ENCODE measurements at regions not wholly inside any gene's neighbourhood (a gene's known extent, or its start where the extent isn't known, plus 50 kb on each side); places are given as distances from the start of the nearest gene placed in this dataset.
A peak's percentile ranks its signal among the peaks of the same experiment; 100 is the strongest.

DNA sequence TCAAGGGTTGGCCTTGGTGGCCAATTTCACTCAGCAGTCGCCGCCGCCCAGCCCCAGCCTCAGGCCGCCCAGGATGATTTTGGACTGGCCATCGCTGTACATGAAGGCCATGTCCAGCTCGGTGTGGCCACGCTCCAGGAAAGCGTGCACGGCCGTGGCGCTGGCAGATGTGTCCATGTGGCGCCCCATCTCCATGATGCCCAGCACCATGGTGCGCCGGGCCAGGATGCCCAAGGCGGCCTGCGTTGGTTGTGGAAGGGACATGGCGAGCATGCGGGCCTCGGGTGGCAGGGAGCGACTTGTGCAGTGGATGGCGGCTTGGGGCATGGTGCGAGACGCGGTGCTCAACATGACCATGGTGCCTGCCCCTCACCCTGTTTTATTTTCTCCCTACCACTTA is 55.4 kb downstream of the ZCCHC12 start:
- Histone ChIP-seq H3K36me3 (ENCODE audit: low read depth) (no peaks in the 10 kb centered on the region), H3K27ac (ENCODE audit: poor library complexity, severe bottlenecking) (no peak overlapping the region), H3K4me1 (ENCODE audit: insufficient read depth, poor library complexity, severe bottlenecking) (no peaks in the 10 kb centered on the region), H3K9me3 (ENCODE audit: severe bottlenecking) (no peaks in the 10 kb centered on the region), H3K27me3 (ENCODE audit: insufficient read depth, poor library complexity, severe bottlenecking) (no peaks in the 10 kb centered on the region), H3K4me3 (ENCODE audit: severe bottlenecking) (no peak overlapping the region)
- ATAC-seq (ENCODE audit: low read depth), result no peak
- DNase-seq (ENCODE audit: low spot score), result no peak
- TF ChIP-seq, protein P1, sequence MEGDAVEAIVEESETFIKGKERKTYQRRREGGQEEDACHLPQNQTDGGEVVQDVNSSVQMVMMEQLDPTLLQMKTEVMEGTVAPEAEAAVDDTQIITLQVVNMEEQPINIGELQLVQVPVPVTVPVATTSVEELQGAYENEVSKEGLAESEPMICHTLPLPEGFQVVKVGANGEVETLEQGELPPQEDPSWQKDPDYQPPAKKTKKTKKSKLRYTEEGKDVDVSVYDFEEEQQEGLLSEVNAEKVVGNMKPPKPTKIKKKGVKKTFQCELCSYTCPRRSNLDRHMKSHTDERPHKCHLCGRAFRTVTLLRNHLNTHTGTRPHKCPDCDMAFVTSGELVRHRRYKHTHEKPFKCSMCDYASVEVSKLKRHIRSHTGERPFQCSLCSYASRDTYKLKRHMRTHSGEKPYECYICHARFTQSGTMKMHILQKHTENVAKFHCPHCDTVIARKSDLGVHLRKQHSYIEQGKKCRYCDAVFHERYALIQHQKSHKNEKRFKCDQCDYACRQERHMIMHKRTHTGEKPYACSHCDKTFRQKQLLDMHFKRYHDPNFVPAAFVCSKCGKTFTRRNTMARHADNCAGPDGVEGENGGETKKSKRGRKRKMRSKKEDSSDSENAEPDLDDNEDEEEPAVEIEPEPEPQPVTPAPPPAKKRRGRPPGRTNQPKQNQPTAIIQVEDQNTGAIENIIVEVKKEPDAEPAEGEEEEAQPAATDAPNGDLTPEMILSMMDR (IDR thresholded peaks at IDR 0.05; ENCODE audit: poor library complexity, severe bottlenecking), result no peak

DNA sequence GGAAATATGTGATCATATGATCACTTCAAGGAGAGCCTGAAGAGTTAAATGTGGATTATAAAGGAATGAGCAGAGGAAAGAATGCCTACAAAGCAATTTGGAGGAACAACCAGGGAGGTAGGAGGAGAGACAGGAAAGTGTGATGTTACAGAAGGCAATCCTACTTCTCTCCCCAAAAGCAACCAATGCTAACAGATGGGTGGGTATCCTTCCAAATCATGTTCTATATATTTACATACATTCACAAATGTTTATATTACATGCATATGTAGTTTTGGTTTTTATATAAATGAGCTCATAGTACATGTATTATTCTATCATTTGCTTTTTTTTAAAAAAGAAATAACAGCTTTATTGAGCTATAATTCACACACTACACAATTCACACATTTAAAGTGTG is 56.0 kb downstream of the ZCCHC12 start:
- Histone ChIP-seq H3K36me3 (ENCODE audit: low read depth) (no peaks in the 10 kb centered on the region), H3K27me3 (ENCODE audit: insufficient read depth, poor library complexity, severe bottlenecking) (no peaks in the 10 kb centered on the region), H3K4me1 (ENCODE audit: insufficient read depth, poor library complexity, severe bottlenecking) (no peaks in the 10 kb centered on the region), H3K9me3 (ENCODE audit: severe bottlenecking) (no peaks in the 10 kb centered on the region), H3K4me3 (ENCODE audit: severe bottlenecking) (no peak overlapping the region), H3K27ac (ENCODE audit: poor library complexity, severe bottlenecking) (no peak overlapping the region)
- DNase-seq (ENCODE audit: low spot score) (no peak), ATAC-seq (ENCODE audit: low read depth) (no peak)
- TF ChIP-seq, protein P1 (IDR thresholded peaks at IDR 0.05; ENCODE audit: poor library complexity, severe bottlenecking), result no peak

DNA sequence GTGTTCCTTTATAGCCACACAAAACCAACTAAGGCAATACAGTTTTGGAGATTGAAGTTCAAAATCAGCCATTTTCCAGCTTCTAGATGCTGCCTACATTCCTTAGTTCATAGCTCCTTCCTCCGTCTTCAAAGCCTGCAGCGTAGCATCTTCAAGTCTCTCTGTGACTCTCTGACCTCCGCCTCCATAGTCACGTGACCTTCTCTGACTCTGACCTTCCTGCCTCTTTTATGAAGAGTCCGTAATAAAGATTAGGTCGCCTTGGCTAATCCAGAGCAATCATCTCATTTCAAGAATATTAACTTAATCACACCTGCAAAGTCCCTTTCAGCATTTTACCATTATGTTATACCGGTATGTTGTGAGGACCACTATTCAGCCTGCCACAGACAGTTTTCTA is 60.4 kb downstream of the ZCCHC12 start:
- H3K27ac ChIP-seq (ENCODE audit: poor library complexity, severe bottlenecking), result no peak overlapping the region

DNA sequence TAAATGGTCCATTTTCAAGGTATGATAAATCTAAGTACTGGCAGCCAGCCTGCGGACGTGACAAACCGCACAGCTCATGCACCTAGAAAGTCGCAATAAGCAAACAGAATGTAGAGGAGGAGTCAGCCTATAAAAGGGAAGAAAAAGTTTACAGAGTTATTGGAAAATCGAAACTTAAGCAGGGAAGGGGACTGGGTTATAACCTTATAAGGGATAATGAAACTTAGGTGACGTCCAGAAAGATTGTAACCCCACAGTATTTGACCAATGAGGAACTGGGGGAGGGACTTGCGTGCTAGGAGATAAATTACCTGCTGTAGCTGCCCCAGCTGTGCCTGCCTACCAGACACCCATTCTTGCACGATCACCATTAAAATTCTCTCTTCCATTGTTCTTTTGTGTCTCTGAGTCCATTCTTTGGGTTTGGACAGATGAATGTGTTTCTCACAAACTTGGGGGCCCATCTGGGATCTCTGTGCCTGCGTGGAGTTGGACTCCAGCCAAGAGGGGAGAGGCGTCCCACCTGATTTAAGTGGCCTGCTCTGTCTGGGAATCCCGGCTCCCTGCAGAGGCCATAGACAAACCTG is 61.0 kb downstream of the ZCCHC12 start:
- ATAC-seq (ENCODE audit: low read depth) (peak; percentile 77), DNase-seq (ENCODE audit: low spot score) (no peak)
- TF ChIP-seq, protein P1 (IDR thresholded peaks at IDR 0.05; ENCODE audit: poor library complexity, severe bottlenecking), result no peak

More for the DNA sequence above, 60.4 kb downstream of the ZCCHC12 start:
- TF ChIP-seq, protein P1 (IDR thresholded peaks at IDR 0.05; ENCODE audit: poor library complexity, severe bottlenecking), result no peak
- H3K4me1 ChIP-seq (ENCODE audit: insufficient read depth, poor library complexity, severe bottlenecking), result no peaks in the 10 kb centered on the region
- H3K9me3 ChIP-seq (ENCODE audit: severe bottlenecking), result no peaks in the 10 kb centered on the region
- H3K27me3 ChIP-seq (ENCODE audit: insufficient read depth, poor library complexity, severe bottlenecking), result no peaks in the 10 kb centered on the region
- no peak for DNase-seq (ENCODE audit: low spot score)
- no peaks in the 10 kb centered on the region for H3K36me3 ChIP-seq (ENCODE audit: low read depth)
- no peak overlapping the region for H3K4me3 ChIP-seq (ENCODE audit: severe bottlenecking)
- ATAC-seq (ENCODE audit: low read depth), result no peak

DNA sequence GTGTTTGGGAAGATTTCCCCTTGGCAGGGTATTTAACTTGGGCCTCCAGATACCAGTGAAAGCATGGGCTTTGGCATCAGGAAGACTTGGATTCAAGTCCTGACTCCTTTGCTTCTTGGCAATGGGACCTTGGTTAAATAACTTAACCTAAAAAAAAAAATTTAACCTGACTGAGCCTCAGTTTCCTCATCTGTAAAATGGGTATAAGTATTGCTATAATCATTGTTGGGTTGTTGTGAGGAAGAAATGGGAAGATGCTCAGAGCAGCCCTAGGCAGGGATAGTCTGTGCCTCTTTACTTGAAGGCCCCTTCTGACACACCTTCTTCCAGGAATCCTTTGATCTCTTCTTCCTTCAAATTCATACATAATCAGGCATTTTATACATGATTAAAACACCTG is 70.3 kb downstream of the ZCCHC12 start:
- DNase-seq (ENCODE audit: low spot score), result no peak
- H3K27me3 ChIP-seq (ENCODE audit: insufficient read depth, poor library complexity, severe bottlenecking), result no peaks in the 10 kb centered on the region
- TF ChIP-seq, protein P1 (IDR thresholded peaks at IDR 0.05; ENCODE audit: poor library complexity, severe bottlenecking), result no peak
- H3K36me3 ChIP-seq (ENCODE audit: low read depth), result no peaks in the 10 kb centered on the region
- no peak for ATAC-seq (ENCODE audit: low read depth)
- H3K4me1 ChIP-seq (ENCODE audit: insufficient read depth, poor library complexity, severe bottlenecking), result no peaks in the 10 kb centered on the region
- H3K9me3 ChIP-seq (ENCODE audit: severe bottlenecking), result no peaks in the 10 kb centered on the region
- H3K27ac ChIP-seq (ENCODE audit: poor library complexity, severe bottlenecking), result no peak overlapping the region
- no peak overlapping the region for H3K4me3 ChIP-seq (ENCODE audit: severe bottlenecking)

More for the DNA sequence above, 61.0 kb downstream of the ZCCHC12 start:
- H3K27ac ChIP-seq (ENCODE audit: poor library complexity, severe bottlenecking), result no peak overlapping the region
- no peaks in the 10 kb centered on the region for H3K4me1 ChIP-seq (ENCODE audit: insufficient read depth, poor library complexity, severe bottlenecking)
- peak overlapping the region; percentile 17 for H3K4me3 ChIP-seq (ENCODE audit: severe bottlenecking)
- no peaks in the 10 kb centered on the region for H3K9me3 ChIP-seq (ENCODE audit: severe bottlenecking)
- H3K36me3 ChIP-seq (ENCODE audit: low read depth), result no peaks in the 10 kb centered on the region
- H3K27me3 ChIP-seq (ENCODE audit: insufficient read depth, poor library complexity, severe bottlenecking), result no peaks in the 10 kb centered on the region
